Mucosa of gallbladder (tissue), 1 donor: ENCODE measurements at regions not wholly inside any gene's neighbourhood (a gene's known extent, or its start where the extent isn't known, plus 50 kb on each side); places are given as distances from the start of the nearest gene placed in this dataset.

Source experiments
- DNase-seq: peaks from one replicate; pipeline ENCODE4 v3.0.0-alpha.2; 2020; ENCODE audit warnings: low spot score
- donor health status: DM: no; HTN: no; CAD: no.

GRCh38 chr17:79220713-79221291 is 146.2 kb downstream of the ENGASE start:
- DNase-seq: no peak

GRCh38 chr17:79220201-79220712 is 145.6 kb downstream of the ENGASE start:
- no peak for DNase-seq

DNA sequence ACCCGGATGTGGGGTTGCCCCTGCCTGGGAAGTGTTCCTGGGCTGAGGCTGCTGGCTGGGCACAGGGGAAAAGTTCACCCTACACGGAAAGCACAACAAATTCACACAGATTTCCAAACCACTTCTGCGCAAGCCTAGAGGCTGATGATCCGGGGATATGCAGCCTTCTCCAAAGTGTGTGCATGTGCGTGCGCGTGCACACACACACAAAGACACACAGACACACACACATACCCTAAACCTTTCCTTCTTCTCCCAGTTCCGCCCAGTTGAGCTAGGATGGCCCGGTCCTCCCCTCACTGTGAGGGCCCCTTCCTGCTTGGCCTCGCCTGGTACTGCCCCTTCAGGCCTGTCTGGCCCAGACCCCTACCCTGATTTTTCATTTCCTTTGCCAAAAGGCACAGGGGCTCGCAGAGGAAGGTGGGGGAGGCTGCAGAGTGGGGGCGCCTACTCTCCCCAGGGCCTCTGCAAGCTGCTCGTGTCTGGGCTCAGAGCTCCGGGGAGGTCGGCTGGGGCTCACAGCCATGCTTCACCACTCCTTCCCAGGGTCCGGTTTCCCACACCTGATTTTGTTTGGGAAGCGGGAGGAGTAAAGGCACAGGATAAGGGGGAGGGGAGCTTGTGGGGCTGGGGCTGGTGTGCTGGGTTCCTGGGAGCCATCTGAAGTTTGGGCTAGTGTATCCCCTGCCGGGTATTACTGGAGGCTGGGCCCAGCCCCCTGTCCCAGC is 144.7 kb downstream of the ENGASE start:
- no peak for DNase-seq

- no peak for DNase-seq
Measured at GRCh38 chr17:79218825-79219200, 144.2 kb downstream of the ENGASE start.

- no peak for DNase-seq
Measured at GRCh38 chr17:79218175-79218824, 143.7 kb downstream of the ENGASE start.

DNA sequence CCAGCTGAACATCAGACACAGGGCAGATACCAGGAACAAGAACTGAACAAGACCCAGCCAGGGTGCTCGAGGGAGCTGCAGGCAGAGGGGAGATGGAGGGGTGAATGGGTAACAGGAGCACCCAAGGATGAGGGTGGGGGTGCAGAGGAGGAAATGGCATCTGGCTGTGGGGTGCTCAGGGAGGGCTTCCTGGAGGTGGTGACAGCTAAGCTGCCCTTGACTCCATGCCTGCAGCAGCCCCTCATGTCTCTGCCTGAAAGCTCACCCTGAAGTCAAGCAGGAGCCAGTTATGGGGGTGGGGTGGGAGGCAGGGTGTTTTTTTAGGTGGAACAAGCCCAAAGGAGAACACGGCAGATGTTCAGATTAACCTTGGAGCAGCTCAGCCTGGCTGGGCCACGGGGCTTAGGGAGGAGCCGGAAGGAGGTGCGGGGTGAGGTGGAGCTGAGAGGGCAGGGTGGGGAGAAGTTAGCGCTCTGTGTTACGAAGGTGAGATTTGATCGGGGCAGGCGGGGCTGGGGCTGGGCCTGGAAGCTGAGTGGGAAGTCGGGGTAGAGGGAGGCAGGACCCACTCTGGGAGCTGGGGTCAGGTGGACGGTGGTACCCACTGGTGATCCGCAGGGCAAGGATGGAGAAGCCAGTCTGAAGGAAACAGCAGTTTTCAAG is 143.0 kb downstream of the ENGASE start:
- DNase-seq: no peak

- DNase-seq: no peak
Measured at GRCh38 chr17:79216826-79217225, 142.2 kb downstream of the ENGASE start.

GRCh38 chr17:79216391-79216790 is 141.8 kb downstream of the ENGASE start:
- no peak for DNase-seq

GRCh38 chr17:79215631-79216030 is 141.0 kb downstream of the ENGASE start:
- no peak for DNase-seq

DNA sequence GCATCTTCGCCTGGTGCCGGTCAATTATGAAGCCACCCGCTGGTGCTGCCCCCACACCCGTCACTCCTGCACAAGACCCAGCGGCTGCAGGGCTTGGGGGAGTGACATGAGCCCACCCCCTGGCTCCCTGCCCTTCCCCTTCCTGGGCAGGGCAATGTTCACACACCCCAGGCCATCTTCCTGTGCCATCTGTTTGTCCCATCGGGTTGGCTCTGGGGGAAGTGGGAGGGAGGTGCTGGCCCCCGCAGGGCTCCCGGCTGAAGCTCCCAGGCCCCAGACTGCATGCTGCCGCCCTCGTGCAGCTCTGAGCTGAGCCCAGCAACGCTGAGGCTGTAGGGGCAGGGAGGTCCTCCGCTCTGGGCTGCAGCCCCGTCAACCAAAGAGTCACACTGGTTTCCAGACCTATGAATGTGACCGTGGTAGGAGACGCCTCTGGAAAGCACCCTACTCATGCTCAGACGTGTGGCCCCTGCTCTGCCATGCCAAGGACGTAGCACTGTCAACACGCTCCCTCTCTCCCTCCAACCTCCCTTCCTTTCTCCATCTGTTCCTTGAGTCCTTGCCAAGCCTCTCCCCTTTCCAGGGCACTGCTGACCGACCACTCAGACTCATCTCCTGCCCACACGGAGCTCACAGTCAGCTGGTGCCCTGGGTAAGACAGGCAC is 140.4 kb downstream of the ENGASE start:
- DNase-seq: no peak

DNA sequence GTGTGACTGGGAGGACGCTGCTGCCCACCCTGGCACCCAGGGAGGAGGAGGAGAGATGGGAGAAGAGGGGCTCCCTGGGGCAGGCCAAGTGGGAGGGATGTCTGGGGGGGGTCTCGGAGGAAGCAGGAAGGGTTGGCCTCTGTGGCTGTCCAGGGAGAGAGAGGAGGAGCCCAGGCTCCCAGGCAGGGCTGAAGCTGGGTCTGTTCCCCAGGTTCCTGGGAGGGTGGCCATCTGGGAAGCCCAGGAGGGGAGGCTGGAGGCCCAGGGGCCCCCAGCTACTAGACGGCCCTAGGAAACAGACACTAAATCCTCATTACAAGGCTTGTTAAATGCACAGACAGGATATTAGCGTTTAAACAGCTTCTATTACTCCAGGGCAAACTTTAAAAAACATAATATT is 139.8 kb downstream of the ENGASE start:
- no peak for DNase-seq

DNA sequence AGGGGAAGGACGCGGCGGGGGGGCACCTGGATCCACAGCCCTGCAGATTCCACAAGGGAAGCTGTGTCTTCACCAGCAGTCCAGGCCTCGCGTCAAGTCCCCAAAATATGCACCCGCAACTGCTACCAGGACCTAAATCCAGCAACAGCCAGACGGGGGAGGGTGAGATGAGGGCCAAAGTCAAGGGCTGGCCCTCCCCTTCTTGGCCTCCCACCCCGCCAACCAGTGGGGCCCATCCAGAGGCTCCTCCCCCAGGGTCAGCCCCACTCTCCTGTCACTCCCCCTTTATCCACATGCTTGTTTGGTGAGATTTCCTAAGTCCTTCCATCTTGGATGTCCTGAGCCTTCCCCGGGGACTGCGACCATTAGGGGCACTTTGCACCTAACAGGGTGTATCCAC is 138.7 kb downstream of the ENGASE start:
- no peak for DNase-seq

- DNase-seq: no peak
Measured at GRCh38 chr17:79212149-79213087, 137.8 kb downstream of the ENGASE start.

DNA sequence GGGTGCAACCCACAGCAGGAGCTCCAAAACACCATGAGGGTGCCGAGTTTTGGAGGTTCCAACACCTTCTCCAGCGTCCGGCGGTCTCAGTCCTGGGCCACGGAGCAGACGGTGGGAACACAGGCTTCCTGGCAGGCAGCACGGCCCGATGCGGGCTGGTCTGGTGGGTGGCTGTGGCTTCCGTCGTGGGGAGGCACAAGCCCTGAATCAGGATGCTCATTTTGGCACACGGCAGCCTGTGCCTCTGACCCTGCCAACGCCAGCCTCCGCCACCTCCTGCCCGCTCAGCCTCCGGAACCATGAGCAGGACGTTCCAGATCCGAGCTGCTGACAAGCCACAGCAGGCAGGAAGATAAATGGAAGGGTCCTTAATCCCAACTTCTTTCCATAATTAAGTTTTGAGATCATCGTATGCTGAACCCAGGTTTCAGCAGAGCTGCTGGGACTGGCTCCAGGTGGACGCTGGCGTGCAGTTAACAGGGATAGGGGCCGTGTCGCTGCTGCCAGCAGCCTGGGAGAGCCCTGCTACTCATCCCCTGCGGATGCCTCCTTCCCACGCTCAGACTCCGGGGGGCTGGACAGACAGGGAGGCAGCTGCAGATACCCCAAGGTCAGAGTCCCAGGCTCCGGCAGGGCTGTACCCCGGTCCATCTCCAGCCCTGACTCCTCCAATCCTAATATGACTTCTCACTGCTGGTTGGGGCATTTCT is 136.6 kb downstream of the ENGASE start:
- no peak for DNase-seq

GRCh38 chr17:79210638-79211037 is 136.0 kb downstream of the ENGASE start:
- no peak for DNase-seq

- no peak for DNase-seq
Measured at GRCh38 chr17:79207960-79208359, 133.3 kb downstream of the ENGASE start.

DNA sequence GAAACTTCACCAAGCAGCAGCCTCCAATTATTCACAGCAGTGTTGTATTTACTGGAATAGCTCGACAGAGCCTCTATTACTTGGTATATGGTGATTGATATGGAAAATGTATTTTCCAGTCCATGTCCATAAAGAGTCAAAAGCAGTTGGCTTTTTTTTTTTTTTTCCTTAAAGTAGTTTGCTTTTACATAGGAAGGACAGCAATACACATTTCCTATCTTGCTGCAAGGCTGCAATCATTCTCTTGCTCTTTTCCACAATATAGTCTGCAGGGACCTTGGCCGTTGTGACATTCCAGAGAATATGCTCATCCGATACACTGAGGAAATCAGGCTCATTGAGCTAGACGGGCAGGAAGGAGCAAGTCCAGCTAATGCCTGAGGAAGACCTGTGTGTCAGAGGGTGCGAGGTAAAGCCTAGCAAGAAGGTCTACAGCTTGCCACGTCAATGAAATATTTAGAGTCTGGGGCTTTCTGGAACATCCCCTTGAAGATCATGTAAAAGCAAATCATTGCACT is 131.1 kb downstream of the ENGASE start:
- DNase-seq: no peak

GRCh38 chr17:79204261-79204660 is 129.6 kb downstream of the ENGASE start:
- DNase-seq: no peak

- DNase-seq: no peak
Measured at GRCh38 chr17:79203657-79204056, 129.0 kb downstream of the ENGASE start.

DNA sequence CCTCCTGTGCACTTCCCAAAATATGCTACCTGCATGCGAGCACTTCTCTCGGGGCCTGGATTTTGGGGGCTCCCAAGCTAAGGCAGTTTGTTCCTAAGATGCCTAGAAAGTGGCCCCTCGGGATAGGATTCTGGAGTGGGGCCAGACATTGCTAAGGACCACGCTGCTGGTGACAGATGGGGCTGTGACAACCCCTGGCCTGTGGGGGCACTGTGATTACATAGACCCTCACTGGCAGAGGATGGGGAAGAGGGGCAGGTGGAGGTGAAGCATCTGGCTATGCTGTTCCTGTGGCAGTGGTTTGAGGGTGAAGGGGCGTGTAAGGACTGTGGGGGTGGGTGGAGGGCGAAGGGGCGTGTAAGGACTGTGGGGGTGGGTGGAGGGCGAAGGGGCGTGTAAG is 128.4 kb downstream of the ENGASE start:
- DNase-seq: no peak
